HL-60 (cell line): ENCODE measurements at regions not wholly inside any gene's neighbourhood (a gene's known extent, or its start where the extent isn't known, plus 50 kb on each side); places are given as distances from the start of the nearest gene placed in this dataset.

Experiments
- CTCF ChIP-seq: IDR thresholded peaks from one replicate; pipeline ENCODE4 v1.5.1; 2011; ENCODE audit warnings: low read length, control low read depth, inconsistent platforms; ENCODE audit not compliant: insufficient read depth
- GABPA ChIP-seq: IDR thresholded peaks from 2 replicates; pipeline ENCODE4 v1.6.1; 2012; ENCODE audit warnings: low read depth
- POLR2AphosphoS5 ChIP-seq: IDR thresholded peaks from 2 replicates; pipeline ENCODE4 v1.6.1; 2012; ENCODE audit warnings: low read depth
- REST ChIP-seq: IDR thresholded peaks from 2 replicates; pipeline ENCODE4 v1.6.1; 2012; ENCODE audit warnings: low read depth; ENCODE audit not compliant: insufficient replicate concordance
- SPI1 ChIP-seq: IDR thresholded peaks from 2 replicates; pipeline ENCODE4 v1.6.1; 2012; ENCODE audit warnings: low read depth, mild to moderate bottlenecking, borderline replicate concordance

GRCh38 chr22:22318723-22319465 is 74.3 kb downstream of the VPREB1 start:
- TF ChIP-seq CTCF (no peak), POLR2AphosphoS5 (no peak), REST (no peak), GABPA (no peak), SPI1 (no peak)
